Activated effector memory CD4-positive, alpha-beta T cell treated with Interleukin-2 at 50 U/mL for 16 hours (primary cell): ENCODE measurements at regions not wholly inside any gene's neighbourhood (a gene's known extent, or its start where the extent isn't known, plus 50 kb on each side); places are given as distances from the start of the nearest gene placed in this dataset.

Source experiments
- DNase-seq: peaks from one replicate; pipeline ENCODE4 v3.0.0-alpha.2; 2020

GRCh38 chr5:124352312-124352711 lies 394.1 kb downstream of the ZNF608 start:
- DNase-seq = no peak

- DNase-seq = no peak
These were observed 396.5 kb downstream of the ZNF608 start for GRCh38 chr5:124349931-124350330.

- DNase-seq = no peak
These were observed 403.0 kb downstream of the ZNF608 start for GRCh38 chr5:124343451-124343867.

GRCh38 chr5:124342986-124343385 lies 403.5 kb downstream of the ZNF608 start:
- DNase-seq = no peak

- DNase-seq = no peak
These were observed 403.9 kb downstream of the ZNF608 start for GRCh38 chr5:124342584-124342983.

GRCh38 chr5:124342027-124342471 lies 404.4 kb downstream of the ZNF608 start:
- DNase-seq = no peak

GRCh38 chr5:124341066-124341858 lies 405.2 kb downstream of the ZNF608 start:
- no peak for DNase-seq

GRCh38 chr5:124337996-124338395 lies 408.4 kb downstream of the ZNF608 start:
- DNase-seq = no peak

- no peak for DNase-seq
These were observed 413.0 kb downstream of the ZNF608 start for GRCh38 chr5:124333298-124333979.

- no peak for DNase-seq
These were observed 414.2 kb downstream of the ZNF608 start for GRCh38 chr5:124332273-124332672.

- DNase-seq = no peak
These were observed 415.7 kb downstream of the ZNF608 start for GRCh38 chr5:124330595-124331220.

- no peak for DNase-seq
These were observed 418.2 kb downstream of the ZNF608 start for GRCh38 chr5:124328201-124328600.

GRCh38 chr5:124318661-124319060 lies 427.8 kb downstream of the ZNF608 start:
- no peak for DNase-seq

GRCh38 chr5:124317451-124317850 lies 429.0 kb downstream of the ZNF608 start:
- DNase-seq = no peak

GRCh38 chr5:124315741-124316415 lies 430.6 kb downstream of the ZNF608 start:
- DNase-seq = no peak

- DNase-seq = no peak
These were observed 436.0 kb downstream of the ZNF608 start for GRCh38 chr5:124310453-124310852.

GRCh38 chr5:124309241-124309980 lies 437.0 kb downstream of the ZNF608 start:
- DNase-seq = no peak

GRCh38 chr5:124303366-124303765 lies 443.1 kb downstream of the ZNF608 start:
- DNase-seq = no peak

- DNase-seq = no peak
These were observed 443.9 kb downstream of the ZNF608 start for GRCh38 chr5:124302533-124302932.

GRCh38 chr5:124301850-124302249 lies 444.6 kb downstream of the ZNF608 start:
- no peak for DNase-seq

- DNase-seq = no peak
These were observed 445.4 kb downstream of the ZNF608 start for GRCh38 chr5:124300815-124301621.

- DNase-seq = no peak
These were observed 448.6 kb downstream of the ZNF608 start for GRCh38 chr5:124297826-124298225.
